NCI-H69 (cell line): ENCODE measurements at regions not wholly inside any gene's neighbourhood (a gene's known extent, or its start where the extent isn't known, plus 50 kb on each side); places are given as distances from the start of the nearest gene placed in this dataset.
"Not testable (repeated sequence)": the region's sequence is repeated elsewhere in the genome, so short reads cannot be mapped to it uniquely, and the experiment has no call there.

Experiments
- DNase-seq: peaks from one replicate; lab custom pipeline; 2025; lab: John Stamatoyannopoulos, UW

DNA sequence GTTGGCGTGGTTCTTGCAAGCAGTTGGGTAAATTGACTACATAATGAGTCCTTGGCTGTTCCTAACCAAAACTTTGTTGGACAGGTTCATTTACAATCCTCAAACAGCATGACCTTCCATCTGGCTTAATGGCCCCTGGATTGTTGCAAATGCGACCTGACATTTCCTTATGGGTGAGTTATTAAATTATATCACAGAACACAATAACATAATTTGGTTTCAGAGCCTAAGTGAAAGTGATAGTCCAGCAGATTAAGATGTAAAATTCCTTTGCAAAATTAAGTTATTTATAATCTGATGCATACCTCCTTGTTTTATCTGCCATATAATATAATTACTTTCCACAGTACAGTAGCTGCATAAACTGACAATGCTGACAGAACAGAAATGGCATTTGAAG lies 224.4 kb downstream of the TUSC1 start:
- DNase-seq: no peak

DNA sequence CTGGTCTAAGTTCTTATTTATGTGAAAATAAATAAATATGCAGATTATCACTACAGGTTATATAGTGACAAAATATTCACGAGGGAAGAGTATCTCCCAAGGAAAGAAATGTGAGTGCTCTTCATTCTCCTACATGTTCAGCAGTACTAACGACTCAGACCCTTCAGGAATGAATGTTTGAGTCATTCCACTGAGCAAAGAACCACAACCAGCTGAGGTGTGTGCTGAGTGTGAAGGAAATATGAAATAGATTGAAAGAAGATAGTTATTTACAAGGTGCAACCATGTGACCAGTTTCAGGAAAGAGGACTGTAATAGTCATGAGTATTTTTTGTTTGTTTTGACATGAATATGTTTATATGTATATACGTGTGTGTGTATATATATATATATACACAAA lies 228.7 kb downstream of the TUSC1 start:
- no peak for DNase-seq

DNA sequence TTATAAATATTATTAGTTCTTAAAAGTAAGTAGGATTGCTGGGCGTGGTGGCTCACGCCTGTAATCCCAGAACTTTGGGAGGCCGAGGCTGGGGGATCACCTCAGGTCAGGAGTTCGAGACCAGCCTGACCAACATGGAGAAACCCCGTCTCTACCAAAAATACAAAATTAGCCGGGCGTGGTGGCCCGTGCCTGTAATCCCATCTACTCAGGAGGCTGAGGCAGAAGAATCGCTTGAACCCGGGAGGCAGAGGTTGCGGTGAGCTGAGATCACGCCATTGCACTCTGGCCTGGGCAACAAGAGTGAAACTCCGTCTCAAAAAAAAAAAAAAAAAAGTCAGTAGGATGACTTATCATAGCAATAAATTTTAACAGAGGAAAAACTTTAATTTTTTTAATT lies 232.5 kb downstream of the TUSC1 start:
- DNase-seq: not testable (repeated sequence)

DNA sequence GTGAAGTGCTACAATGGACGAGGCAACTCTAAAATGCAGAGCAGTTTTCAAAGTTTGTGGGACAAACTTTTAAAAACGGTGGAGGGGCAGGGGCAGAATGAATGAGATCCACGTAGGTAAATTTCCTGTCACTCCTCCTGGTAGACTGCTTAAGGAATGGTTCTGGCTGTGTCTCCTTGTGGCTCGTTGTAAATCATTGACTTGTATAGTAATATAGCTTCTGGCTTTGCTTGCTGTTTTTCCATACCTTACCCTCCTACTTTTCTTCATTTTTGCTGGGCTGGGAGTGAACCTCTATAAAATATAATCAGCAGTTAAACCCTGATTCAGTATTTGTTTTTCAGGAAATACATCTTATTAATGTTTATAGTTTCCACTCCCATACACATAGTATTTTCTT lies 235.7 kb downstream of the TUSC1 start:
- DNase-seq: no peak

DNA sequence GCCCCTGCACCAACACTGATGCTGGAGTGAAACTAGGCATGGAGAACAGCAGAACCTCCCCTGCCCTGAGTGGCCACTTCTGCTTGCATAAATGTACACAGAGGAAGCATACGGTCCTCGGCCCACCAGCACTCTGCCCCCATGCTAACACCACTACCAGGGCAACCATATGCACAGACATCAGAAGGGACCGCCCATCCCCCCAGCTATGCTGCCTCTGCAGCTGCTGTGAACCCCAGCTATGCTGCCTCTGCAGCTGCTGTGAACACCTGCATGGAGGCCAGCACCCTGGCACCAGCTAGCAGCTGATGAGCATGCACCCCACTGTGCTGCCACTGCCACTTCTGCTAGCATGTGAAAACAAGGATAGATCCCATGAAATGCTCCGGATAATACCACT lies 250.3 kb downstream of the TUSC1 start:
- DNase-seq: peak; percentile 76

DNA sequence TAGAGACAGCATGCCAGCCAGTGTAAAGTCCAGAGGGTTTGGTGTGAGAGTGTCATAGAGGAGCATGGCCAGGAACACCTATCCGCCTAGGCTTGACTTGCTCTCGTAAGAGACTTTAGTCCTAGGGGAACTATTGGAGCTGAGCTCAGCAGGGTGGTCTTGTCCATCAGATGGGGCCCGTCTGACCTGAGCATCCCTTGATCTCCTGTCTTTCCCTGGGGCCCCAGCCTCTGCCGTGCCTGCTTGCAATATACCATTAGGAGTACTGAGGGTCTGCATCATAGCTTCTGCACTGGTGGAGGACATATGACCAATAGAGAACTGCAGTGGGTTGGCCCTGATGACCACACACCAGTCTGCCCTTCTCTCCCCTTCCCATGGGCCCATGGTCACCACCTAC lies 251.0 kb downstream of the TUSC1 start:
- no peak for DNase-seq

DNA sequence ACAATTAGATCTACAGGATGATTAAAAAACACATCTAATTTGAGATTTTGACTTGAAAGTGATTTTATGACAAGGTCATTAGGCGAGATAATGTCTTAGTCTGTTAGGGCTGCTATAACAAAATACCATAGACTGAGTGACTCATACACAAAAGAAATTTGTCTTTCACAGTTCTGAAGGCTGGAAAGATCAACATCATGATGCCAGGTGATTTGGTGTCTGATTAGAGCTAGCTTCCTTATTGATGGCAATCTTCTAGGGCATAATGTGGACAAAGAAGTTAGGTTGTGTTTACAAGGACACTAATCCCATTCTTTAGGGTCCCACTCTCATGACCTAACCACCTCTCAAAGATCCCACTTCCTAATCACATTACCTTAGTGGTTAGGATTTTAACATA lies 256.7 kb downstream of the TUSC1 start:
- DNase-seq: peak; percentile 52

DNA sequence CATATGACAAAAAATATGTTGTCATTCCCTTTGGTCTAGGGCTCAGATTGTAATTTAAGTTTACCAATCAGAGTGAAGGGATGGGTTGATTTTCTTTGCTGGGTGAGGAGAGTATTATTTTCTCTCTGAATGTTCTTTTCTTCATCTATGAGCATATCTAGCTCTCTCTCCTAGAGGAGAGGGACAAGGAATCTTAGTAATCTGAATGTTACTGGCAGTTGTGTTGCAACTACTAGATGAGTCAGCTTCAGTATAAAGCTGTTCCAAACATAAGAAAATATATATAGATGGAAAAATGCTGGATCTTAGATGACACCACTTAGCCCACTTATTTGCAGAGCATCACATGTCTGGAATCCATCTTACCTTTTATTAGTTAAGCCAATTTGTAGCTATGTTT lies 259.3 kb downstream of the TUSC1 start:
- no peak for DNase-seq

DNA sequence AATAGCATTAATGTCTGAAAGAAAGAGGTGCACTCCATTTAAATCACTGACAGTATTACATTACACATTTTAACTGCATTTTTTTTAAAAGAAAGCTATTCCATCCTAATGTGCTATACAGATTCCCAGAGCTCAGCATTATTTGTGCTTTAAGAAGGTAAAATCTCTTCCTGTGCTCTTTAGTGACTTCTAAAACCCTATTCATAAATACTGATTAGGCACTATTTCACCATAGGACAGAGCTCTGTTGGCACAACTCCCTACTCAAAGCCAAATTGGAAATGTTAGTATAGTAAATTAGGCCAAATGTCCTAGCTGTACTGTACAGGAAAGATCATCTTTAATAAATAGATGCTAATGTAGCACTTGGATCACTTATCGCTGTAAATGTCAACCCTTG lies 262.5 kb downstream of the TUSC1 start:
- DNase-seq: peak; percentile 21

DNA sequence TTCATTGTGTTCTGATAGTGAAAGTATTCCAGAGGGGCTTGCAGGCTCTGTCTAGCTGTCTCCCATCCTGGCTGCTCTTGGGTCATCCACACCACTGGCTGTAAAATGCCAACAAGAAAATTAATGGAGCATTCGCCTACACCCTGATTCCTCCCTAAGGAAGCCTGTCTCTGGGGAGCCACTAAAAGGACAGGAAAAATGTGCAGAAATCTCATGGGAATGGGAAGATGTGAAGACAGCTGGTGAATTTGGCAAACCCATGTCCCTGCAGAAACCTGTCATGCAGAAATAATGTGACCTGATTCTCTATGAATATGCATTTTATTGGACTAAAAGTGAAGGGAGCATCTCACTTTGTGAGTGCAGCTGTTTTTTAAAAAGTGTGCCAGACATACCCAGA lies 265.6 kb downstream of the TUSC1 start:
- peak; percentile 75 for DNase-seq

DNA sequence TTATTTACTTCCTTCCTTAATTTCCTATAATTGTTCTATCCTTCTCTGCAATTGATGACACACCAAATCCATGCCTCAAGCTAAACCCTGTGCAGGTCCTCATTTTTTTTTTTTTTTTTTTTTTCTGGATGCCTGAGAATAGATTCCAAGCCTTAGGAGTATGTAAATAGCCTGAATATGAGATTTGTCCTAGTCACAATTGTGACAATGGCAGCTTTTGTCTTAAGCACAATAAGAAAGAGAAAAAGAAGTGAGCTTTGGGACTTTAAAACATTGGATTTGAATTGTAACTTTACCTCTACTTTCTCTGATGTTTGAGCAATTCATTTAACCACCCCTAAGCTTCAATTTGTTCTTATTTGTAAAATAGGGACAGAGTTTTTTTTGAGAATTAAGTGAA lies 280.5 kb downstream of the TUSC1 start:
- DNase-seq: no peak

DNA sequence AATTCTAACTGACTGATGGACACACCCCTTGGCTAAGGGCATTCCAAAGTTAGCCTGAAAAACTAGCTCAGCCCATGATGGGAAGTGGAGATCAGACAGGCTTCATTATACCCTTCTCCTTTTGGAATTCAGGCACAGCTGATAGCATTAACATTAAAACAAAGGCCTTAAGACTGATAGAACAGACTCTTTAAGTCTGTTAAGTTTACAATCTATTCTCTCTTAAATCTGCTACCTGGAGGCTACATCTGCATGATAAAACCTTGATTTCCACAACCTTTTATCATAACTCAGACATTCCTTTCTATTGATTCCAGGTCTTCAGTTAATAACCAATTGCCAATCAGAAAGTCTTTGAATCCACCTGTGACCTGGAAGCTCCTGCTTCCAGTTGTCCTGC lies 281.4 kb downstream of the TUSC1 start:
- no peak for DNase-seq

DNA sequence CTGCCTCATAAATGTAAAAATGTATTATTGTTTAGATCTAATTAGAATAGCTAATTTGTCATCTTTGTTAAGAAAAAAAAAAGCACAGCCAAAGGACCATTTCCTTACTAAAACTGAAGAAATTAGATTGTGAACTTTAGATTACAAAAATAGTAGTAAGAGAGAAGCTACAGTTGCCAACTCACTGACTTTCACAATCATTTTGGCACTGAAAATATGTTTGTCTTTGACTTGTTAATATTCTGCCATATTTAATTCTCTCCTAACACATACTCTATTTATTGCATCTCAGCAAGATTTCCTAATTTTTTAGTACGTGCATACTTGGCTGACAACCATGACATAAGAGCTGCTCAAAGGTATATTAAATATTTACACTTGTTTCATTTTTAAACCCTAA lies 297.1 kb downstream of the TUSC1 start:
- DNase-seq: no peak

DNA sequence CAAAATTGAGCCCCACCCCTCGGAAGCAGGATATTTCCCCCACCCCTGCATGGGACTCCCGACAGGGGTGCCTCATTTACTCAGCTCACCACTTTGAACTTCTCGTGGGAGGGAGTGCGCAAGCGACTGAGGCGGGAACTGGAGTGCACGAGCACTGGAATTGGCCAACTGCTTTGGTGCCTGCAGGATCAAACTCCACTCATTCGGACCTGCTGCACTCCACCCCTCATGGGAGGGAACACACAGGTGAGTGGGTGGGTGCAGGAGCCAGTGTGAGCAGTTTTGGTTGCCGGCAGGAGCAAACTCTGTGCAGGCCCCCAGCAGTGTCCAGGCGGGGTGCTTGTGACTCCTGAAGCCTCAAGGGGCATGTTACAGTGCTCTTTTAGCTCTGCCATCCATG lies 301.2 kb downstream of the TUSC1 start:
- no peak for DNase-seq

DNA sequence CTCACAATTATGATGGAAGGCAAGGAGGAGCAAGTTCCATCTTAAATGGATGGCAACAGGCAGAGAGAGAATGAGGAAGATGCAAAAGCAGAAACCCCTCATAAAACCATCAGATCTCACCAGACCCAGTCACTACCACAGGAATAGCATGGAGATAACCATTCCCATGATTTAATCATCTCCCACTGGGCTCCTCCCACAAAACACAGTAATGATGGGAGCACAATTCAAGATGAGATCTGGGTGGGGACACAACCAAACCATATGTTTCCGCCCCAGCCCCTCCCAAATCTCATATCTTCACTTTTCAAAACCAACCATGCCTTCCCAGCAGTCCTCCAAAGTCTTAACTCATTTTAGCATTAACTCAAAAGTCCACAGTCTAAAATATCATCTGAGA lies 304.0 kb downstream of the TUSC1 start:
- DNase-seq: no peak

DNA sequence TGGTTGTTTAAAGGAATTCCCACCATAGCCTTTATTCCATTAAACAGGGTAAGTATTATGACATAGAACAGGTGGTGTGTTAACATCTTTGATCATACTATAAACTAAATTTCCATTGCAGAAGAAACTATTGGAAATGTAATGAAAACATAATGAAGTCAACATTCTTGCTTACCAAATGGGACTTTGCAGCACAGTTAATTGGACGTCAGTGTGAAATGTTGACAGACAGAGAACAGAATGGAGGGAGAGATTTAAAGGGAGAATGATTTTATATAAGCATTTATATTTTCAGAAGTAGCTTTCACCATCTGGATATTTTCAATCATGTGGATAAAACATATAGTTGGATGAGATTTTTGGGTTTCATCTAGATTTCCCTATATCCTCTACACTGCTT lies 311.3 kb downstream of the TUSC1 start:
- DNase-seq: no peak

DNA sequence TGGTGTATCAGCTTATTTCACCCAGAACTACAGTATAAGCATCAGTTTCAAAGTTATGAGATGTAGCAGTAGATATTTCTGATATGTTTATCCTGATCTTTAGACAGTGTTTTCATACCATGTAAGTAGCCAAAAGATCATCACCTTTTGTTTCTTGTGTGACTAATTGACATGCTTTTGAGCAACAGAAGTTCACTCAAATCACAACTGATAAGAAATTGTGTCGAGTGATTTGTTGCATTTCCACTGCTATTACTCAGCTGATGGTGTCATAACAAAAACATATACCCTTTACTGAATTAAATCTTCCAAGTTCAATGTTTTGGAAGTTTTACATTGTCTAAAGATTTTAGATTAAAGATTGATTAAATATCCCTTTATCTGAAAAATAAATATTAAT lies 324.5 kb downstream of the TUSC1 start:
- DNase-seq: no peak

DNA sequence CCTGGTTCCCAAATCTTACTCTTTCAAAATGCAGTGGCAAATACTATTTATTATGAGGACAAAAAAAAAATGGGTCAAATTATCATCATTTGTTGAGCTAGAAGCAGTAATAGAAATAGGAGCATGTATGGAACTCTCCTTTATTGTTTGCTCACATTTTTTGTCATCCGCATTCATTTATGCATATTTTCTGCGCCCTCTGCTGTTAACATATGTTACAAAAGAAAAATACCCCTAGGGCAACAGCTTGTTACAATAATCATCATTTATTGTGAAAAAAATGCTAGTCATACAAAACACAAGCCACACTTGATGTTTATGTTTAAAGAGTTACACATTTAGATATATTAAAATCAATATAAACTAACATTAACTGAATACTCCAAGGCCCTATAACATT lies 328.2 kb downstream of the TUSC1 start:
- DNase-seq: peak; percentile 69

DNA sequence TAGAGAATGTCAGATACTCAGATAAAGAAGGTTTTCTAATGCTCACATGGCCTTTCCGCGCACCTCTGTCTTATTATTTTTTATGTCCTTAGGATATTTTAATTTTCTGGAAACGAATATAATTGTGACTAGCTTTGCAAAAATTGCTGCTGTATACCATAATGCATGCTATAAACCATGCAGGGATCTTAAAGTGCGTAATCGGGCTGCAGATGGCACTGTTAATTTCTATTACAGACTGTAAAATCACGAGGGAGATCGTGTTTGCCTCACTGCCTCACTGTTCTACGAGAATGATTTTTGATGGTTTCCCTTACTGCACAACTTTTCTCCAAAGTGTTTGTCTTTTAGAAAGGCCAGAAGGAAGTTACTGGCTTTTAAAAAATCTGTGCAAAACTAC lies 356.1 kb downstream of the TUSC1 start:
- no peak for DNase-seq

DNA sequence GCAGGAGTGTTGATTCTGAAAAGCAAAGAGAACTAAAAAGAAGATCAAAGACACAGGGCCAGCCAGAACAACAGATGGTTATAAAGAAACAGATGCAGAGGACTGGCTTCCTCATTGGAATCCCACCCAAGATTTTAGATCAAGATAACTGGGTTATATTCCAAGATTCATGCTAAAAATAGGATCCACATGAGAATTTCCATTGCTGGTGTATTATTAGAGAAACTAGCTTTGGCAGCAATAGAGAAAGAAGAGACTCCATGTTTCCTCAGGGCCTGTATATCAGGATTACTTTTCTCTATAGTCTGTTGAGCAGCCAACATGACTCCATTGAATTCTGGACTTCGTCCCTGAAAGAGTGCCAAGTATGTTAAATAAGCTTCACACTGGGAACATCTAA lies 367.3 kb downstream of the TUSC1 start:
- no peak for DNase-seq

DNA sequence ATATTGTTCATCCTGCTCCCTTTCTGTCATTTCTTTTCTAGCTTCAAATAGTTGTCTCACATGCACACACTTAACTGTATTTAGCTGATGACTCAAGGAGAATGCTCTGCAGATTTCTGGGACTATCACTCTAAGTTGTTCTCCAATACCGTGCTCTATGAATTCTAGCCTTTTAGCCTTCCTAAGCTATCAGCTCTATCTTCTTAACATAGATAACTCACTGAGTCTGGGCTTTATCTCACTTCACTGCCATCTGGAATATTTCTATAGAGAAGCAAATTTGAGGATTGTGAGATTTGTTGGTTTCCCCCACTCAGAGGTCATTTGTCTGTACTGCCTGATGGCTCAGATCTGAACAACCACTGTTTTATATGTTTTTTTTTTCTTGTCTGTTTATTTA lies 369.7 kb downstream of the TUSC1 start:
- no peak for DNase-seq

DNA sequence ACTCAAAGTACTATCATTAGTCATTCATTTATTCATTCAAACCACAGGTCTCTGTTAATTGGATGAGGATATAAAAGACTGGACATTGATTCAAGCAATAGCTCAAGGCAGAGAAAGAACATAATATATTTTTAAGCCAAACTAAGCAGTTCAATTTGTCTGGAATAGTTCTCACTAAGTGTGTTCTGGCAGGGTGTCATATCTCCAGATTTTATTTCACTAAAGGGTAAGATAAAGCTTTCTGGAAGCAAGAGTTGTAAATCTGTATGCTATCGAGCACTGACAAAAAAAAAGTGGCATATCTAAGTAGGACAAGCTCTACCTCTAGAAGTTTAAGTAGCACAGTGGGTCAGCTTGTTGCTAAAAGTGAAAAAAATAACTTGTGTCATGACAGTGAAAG lies 375.6 kb downstream of the TUSC1 start:
- no peak for DNase-seq

DNA sequence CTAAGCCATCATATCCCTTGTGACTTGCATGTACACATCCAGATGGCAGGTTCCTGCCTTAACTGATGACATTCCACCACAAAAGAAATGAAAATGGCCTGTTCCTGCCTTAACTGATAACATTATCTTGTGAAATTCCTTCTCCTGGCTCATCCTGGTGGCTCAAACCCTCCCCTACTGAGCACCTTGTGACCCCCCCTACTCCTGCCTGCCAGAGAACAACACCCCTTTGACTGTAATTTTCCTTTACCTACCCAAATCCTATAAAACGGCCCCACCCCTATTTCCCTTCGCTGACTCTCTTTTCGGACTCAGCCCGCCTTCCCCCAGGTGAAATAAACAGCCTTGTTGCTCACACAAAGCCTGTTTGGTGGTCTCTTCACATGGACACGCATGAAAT lies 390.0 kb downstream of the TUSC1 start:
- not testable (repeated sequence) for DNase-seq

DNA sequence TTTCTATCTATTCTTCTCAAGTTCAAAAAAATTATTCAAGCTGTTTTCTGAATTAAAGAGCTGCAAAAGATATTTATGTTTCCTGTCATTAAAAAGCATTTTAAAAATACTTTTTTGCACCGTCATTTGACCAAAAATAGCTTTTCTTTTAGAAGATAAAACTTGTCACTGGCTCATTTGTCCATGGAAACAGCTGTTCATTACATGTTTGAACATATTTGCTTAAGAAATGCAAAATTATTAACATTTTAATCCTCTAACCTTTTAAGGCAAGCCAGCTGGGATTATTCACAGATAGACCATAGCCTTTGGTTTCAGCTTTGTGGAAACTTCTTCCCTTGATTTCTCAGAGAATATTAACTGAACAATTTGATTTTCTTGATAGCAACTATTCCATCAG lies 393.9 kb downstream of the TUSC1 start:
- DNase-seq: no peak

DNA sequence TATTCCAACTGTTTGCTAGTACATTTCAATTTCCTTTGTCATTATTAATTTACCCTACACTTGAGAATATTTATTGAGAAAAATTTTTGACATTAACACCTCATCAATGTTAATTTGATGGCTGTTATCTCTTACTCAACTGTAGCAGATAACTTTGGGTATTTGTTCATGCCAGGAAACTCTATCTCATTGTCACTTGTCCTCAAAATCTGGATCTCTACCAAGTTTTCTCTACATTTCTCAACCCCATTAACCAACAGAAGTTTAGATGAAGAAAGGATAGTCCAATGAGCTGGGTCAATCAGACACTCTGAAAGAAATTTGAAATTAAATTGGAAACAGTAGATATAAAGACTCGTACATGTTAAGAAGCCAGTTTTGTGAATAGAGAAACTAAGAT lies 395.3 kb downstream of the TUSC1 start:
- DNase-seq: no peak
